SU-DHL-6 (cell line): ENCODE measurements at regions not wholly inside any gene's neighbourhood (a gene's known extent, or its start where the extent isn't known, plus 50 kb on each side); places are given as distances from the start of the nearest gene placed in this dataset.

ENCODE experiments used
- CTCF ChIP-seq: fragments of 200-600 bp; sonication (generic); IDR thresholded peaks from one replicate; pipeline ENCODE4 v1.5.1; 2017; ENCODE audit warnings: antibody characterized with exemption, mild to moderate bottlenecking, low read length, moderate library complexity; ENCODE audit not compliant: insufficient read depth, poor library complexity, severe bottlenecking
- EZH2phosphoT487 ChIP-seq: fragments of 200-600 bp; sonication (generic), shearing (Covaris generic); conservative IDR thresholded peaks from 2 replicates; pipeline ENCODE4 v1.6.1; 2018; ENCODE audit warnings: mild to moderate bottlenecking, antibody characterized with exemption, low read length, moderate library complexity, mixed read lengths

GRCh38 chr2:175439416-175439815, 257.9 kb upstream of the ATP5MC3 start:
- TF ChIP-seq CTCF (no peak), EZH2phosphoT487 (no peak)
